Stomach (tissue), 4 donors: ENCODE measurements at regions not wholly inside any gene's neighbourhood (a gene's known extent, or its start where the extent isn't known, plus 50 kb on each side); places are given as distances from the start of the nearest gene placed in this dataset.

Experiments
- POLR2A ChIP-seq, 4 donors: fragments of 450-650 bp; IDR thresholded peaks; one replicate each; pipeline ENCODE4 v1.6.1; 2016; ENCODE audit warnings: antibody characterized with exemption in 4 of 4, control low read depth in 2 of 4, mild to moderate bottlenecking in 1 of 4, moderate library complexity in 1 of 4
- POLR2AphosphoS5 ChIP-seq, 3 donors: sonication (generic); formaldehyde crosslinking; IDR thresholded peaks; one replicate each; pipeline ENCODE4 v1.6.1; 2016; ENCODE audit warnings: antibody characterized with exemption in 3 of 3
- TF ChIP-seq, protein P1 (sequence below), 7 experiments: fragments of 450-650 bp in 4 of 7; fragments of 200-600 bp in 3 of 7; sonication (generic) in 3 of 7; IDR thresholded peaks; one replicate each; pipeline ENCODE4 v1.5.1; 2016 to 2019; ENCODE audit warnings: antibody characterized with exemption in 7 of 7, control low read depth in 2 of 7, mild to moderate bottlenecking in 1 of 7

DNA sequence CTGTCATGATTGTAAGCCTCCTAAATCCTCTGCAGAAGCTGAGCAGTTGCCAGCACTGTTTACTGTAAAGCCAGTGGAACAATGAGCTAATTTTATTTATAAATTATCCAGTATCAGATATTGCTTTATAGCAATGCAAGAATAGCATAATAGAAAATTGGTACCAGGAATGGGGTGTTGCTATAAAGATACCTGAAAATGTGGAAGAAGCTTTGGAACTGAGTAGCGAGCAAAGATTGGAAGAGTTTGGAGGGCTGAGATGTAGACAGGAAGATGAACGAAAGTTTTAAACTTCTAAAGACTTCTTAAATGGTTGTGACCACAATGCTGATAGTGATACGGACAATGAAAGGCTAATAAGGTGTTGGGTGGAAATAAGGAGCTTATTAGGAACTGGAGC is 917.4 kb upstream of the POT1 start:
- TF ChIP-seq, protein P1, sequence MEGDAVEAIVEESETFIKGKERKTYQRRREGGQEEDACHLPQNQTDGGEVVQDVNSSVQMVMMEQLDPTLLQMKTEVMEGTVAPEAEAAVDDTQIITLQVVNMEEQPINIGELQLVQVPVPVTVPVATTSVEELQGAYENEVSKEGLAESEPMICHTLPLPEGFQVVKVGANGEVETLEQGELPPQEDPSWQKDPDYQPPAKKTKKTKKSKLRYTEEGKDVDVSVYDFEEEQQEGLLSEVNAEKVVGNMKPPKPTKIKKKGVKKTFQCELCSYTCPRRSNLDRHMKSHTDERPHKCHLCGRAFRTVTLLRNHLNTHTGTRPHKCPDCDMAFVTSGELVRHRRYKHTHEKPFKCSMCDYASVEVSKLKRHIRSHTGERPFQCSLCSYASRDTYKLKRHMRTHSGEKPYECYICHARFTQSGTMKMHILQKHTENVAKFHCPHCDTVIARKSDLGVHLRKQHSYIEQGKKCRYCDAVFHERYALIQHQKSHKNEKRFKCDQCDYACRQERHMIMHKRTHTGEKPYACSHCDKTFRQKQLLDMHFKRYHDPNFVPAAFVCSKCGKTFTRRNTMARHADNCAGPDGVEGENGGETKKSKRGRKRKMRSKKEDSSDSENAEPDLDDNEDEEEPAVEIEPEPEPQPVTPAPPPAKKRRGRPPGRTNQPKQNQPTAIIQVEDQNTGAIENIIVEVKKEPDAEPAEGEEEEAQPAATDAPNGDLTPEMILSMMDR (IDR thresholded peaks at IDR 0.05), result no peak
- TF ChIP-seq POLR2A (IDR thresholded peaks at IDR 0.05) (no peak), POLR2AphosphoS5 (IDR thresholded peaks at IDR 0.05) (no peak)
